Retinal pigment epithelial cell (primary cell): ENCODE measurements at regions not wholly inside any gene's neighbourhood (a gene's known extent, or its start where the extent isn't known, plus 50 kb on each side); places are given as distances from the start of the nearest gene placed in this dataset.

Experiments used
- DNase-seq: peaks from one replicate; pipeline ENCODE4 v3.0.0-alpha.2; 2010; ENCODE audit warnings: low read depth
- H3K4me3 ChIP-seq: 2 replicates; pipeline ENCODE4 v1.5.1; 2011; ENCODE audit warnings: mild to moderate bottlenecking, low read length, control low read depth, moderate library complexity
- CTCF ChIP-seq: conservative IDR thresholded peaks from 2 replicates; pipeline ENCODE4 v1.5.1; 2011; ENCODE audit warnings: low read depth, low read length, control low read depth, inconsistent platforms

- H3K4me3 ChIP-seq = no peak overlapping the region
- DNase-seq = no peak
These were observed 209.2 kb upstream of the FAT4 start for GRCh38 chr4:125105561-125105960.

GRCh38 chr4:125104616-125105015 lies 210.1 kb upstream of the FAT4 start:
- H3K4me3 ChIP-seq = no peak overlapping the region
- no peak for DNase-seq
- TF ChIP-seq CTCF = no peak

More at GRCh38 chr4:125105561-125105960, 209.2 kb upstream of the FAT4 start:
- TF ChIP-seq CTCF = no peak

- no peak for TF ChIP-seq CTCF
- no peak for DNase-seq
- no peak overlapping the region for H3K4me3 ChIP-seq
These were observed 213.0 kb upstream of the FAT4 start for GRCh38 chr4:125101719-125102118.

GRCh38 chr4:125097729-125098128 lies 217.0 kb upstream of the FAT4 start:
- no peak overlapping the region for H3K4me3 ChIP-seq
- DNase-seq = no peak
- no peak for TF ChIP-seq CTCF

- no peak for DNase-seq
- no peak for TF ChIP-seq CTCF
- no peak overlapping the region for H3K4me3 ChIP-seq
These were observed 218.1 kb upstream of the FAT4 start for GRCh38 chr4:125096662-125097061.

- no peak for TF ChIP-seq CTCF
- no peak for DNase-seq
- no peak overlapping the region for H3K4me3 ChIP-seq
These were observed 223.2 kb upstream of the FAT4 start for GRCh38 chr4:125091541-125091940.

GRCh38 chr4:125091101-125091500 lies 223.7 kb upstream of the FAT4 start:
- H3K4me3 ChIP-seq = no peak overlapping the region
- TF ChIP-seq CTCF = no peak
- no peak for DNase-seq
